GM18873 (cell line): ENCODE measurements at regions not wholly inside any gene's neighbourhood (a gene's known extent, or its start where the extent isn't known, plus 50 kb on each side); places are given as distances from the start of the nearest gene placed in this dataset.
"Not testable (repeated sequence)": the region's sequence is repeated elsewhere in the genome, so short reads cannot be mapped to it uniquely, and the experiment has no call there.

Source experiments
- ATAC-seq: cut with Tn5 transposase; IDR thresholded peaks from one replicate; pipeline ENCODE4 v1.9.1; 2021; ENCODE audit warnings: mild to moderate bottlenecking, moderate library complexity, moderate number of reproducible peaks; ENCODE audit not compliant: unreplicated experiment, low FRiP score

- ATAC-seq = not testable (repeated sequence)
Observed at GRCh38 chr7:29690510-29690909, 115.8 kb upstream of the WIPF3 start.

- not testable (repeated sequence) for ATAC-seq
Observed at GRCh38 chr7:29696402-29696801, 109.9 kb upstream of the WIPF3 start.

- not testable (repeated sequence) for ATAC-seq
Observed at GRCh38 chr7:29699723-29700122, 106.6 kb upstream of the WIPF3 start.

GRCh38 chr7:29701540-29701939 lies 104.8 kb upstream of the WIPF3 start:
- ATAC-seq = not testable (repeated sequence)

- not testable (repeated sequence) for ATAC-seq
Observed at GRCh38 chr7:29703830-29704229, 102.5 kb upstream of the WIPF3 start.

- not testable (repeated sequence) for ATAC-seq
Observed at GRCh38 chr7:29709002-29709401, 97.3 kb upstream of the WIPF3 start.

GRCh38 chr7:29723127-29723526 lies 83.2 kb upstream of the WIPF3 start:
- ATAC-seq = not testable (repeated sequence)

GRCh38 chr7:29723599-29723998 lies 82.7 kb upstream of the WIPF3 start:
- no peak for ATAC-seq

- not testable (repeated sequence) for ATAC-seq
Observed at GRCh38 chr7:29729534-29730165, 76.7 kb upstream of the WIPF3 start.

GRCh38 chr7:29734246-29734731 lies 72.0 kb upstream of the WIPF3 start:
- ATAC-seq = no peak

GRCh38 chr7:29747645-29748245 lies 58.6 kb upstream of the WIPF3 start:
- ATAC-seq = not testable (repeated sequence)

- ATAC-seq = no peak
Observed at GRCh38 chr7:29748286-29749099, 57.8 kb upstream of the WIPF3 start.

- ATAC-seq = no peak
Observed at GRCh38 chr7:29749701-29750321, 56.5 kb upstream of the WIPF3 start.

GRCh38 chr7:29750373-29750940 lies 55.9 kb upstream of the WIPF3 start:
- ATAC-seq = not testable (repeated sequence)

- ATAC-seq = not testable (repeated sequence)
Observed at GRCh38 chr7:29751012-29751411, 55.3 kb upstream of the WIPF3 start.

GRCh38 chr7:29754874-29755490 lies 51.3 kb upstream of the WIPF3 start:
- ATAC-seq = no peak
